Endodermal cell (in vitro differentiated cells): ENCODE measurements at regions not wholly inside any gene's neighbourhood (a gene's known extent, or its start where the extent isn't known, plus 50 kb on each side); places are given as distances from the start of the nearest gene placed in this dataset.

Experiments
- DNase-seq: peaks from one replicate; pipeline ENCODE4 v3.0.0-alpha.2; 2017
- H3K27ac ChIP-seq: 2 replicates; pipeline ENCODE4 v1.5.1; 2013; ENCODE audit warnings: mild to moderate bottlenecking, low read depth, low read length, moderate library complexity
- H3K27me3 ChIP-seq: 2 replicates; pipeline ENCODE4 v1.6.1; 2013; ENCODE audit warnings: mild to moderate bottlenecking, low read length, moderate library complexity; ENCODE audit not compliant: insufficient read depth, control insufficient read depth, poor library complexity, severe bottlenecking
- H3K36me3 ChIP-seq: 2 replicates; pipeline ENCODE4 v1.7.0; 2013; ENCODE audit warnings: mild to moderate bottlenecking, low read length, moderate library complexity; ENCODE audit not compliant: control insufficient read depth, insufficient read depth
- H3K4me1 ChIP-seq: one replicate; pipeline ENCODE4 v1.7.0; 2013; ENCODE audit warnings: low read length; ENCODE audit not compliant: control insufficient read depth, insufficient read depth
- H3K4me3 ChIP-seq: 2 replicates; pipeline ENCODE4 v1.5.1; 2013; ENCODE audit warnings: mild to moderate bottlenecking, low read length, moderate library complexity
- H3K9ac ChIP-seq: 2 replicates; pipeline ENCODE4 v1.6.1; 2013; ENCODE audit warnings: mild to moderate bottlenecking, low read length, moderate library complexity; ENCODE audit not compliant: poor library complexity, severe bottlenecking; ENCODE audit errors: extremely low read depth
- H3K9me3 ChIP-seq: 2 replicates; pipeline ENCODE4 v1.6.1; 2013; ENCODE audit warnings: mild to moderate bottlenecking, low read length, moderate library complexity; ENCODE audit not compliant: control insufficient read depth
- H3K27ac Mint-ChIP-seq: 2 replicates; pipeline ENCODE4 v1.8.0; 2020; ENCODE audit warnings: mixed read lengths
- H3K27me3 Mint-ChIP-seq: 2 replicates; pipeline ENCODE4 v1.8.0; 2021; ENCODE audit warnings: mild to moderate bottlenecking, mixed read lengths; ENCODE audit not compliant: insufficient read depth
- H3K36me3 Mint-ChIP-seq: 2 replicates; pipeline ENCODE4 v1.8.0; 2020; ENCODE audit warnings: low read depth, mixed read lengths
- H3K4me1 Mint-ChIP-seq: 2 replicates; pipeline ENCODE4 v1.8.0; 2020; ENCODE audit warnings: mixed read lengths
- H3K4me3 Mint-ChIP-seq: 2 replicates; pipeline ENCODE4 v1.8.0; 2020; ENCODE audit warnings: mild to moderate bottlenecking, moderate library complexity, mixed read lengths
- H3K9me3 Mint-ChIP-seq: 2 replicates; pipeline ENCODE4 v1.8.0; 2020; ENCODE audit warnings: mild to moderate bottlenecking, mixed read lengths
- CTCF ChIP-seq: fragments of 200-600 bp; sonication (generic); conservative IDR thresholded peaks from 2 replicates; pipeline ENCODE4 v1.5.0; 2021; ENCODE audit warnings: antibody characterized with exemption, mild to moderate bottlenecking
- WGBS, 2 experiments: methylation state at CpG; one replicate each; pipeline versions ENCODE4 v1.1.5 to v1.1.7; 2013; ENCODE audit warnings: missing lambda C conversion rate in 2 of 2, mixed read lengths in 1 of 2; ENCODE audit not compliant: insufficient coverage in 1 of 2, insufficient read length in 1 of 2; 5-methylcytosine and 5-hydroxymethylcytosine counted together

GRCh38 chr15:98203872-98204660 lies 243.6 kb downstream of the ARRDC4 start:
- Histone ChIP-seq H3K9ac (no peak overlapping the region), H3K9me3 (no peaks in the 10 kb centered on the region)

GRCh38 chr15:98207928-98208327 lies 247.4 kb downstream of the ARRDC4 start:
- H3K4me1 ChIP-seq: no peaks in the 10 kb centered on the region
- 93 to 100% methylated on average over 3 to 4 of the region's 4 CpGs for WGBS, 2 experiments
- no peak for TF ChIP-seq CTCF
- DNase-seq: no peak
- peaks cover 2% of the 10 kb centered on the region for H3K27me3 Mint-ChIP-seq
- H3K36me3 ChIP-seq: no peaks in the 10 kb centered on the region
- no peaks in the 10 kb centered on the region for H3K36me3 Mint-ChIP-seq
- no peaks in the 10 kb centered on the region for H3K27me3 ChIP-seq
- no peak overlapping the region for H3K9ac ChIP-seq
- H3K4me1 Mint-ChIP-seq: no peaks in the 10 kb centered on the region
- no peaks in the 10 kb centered on the region for H3K9me3 Mint-ChIP-seq
- no peaks in the 10 kb centered on the region for H3K9me3 ChIP-seq
- no peak overlapping the region for H3K4me3 ChIP-seq
- no peak overlapping the region for H3K27ac ChIP-seq
- H3K4me3 Mint-ChIP-seq: no peak overlapping the region
- H3K27ac Mint-ChIP-seq: no peak overlapping the region

More at GRCh38 chr15:98203872-98204660, 243.6 kb downstream of the ARRDC4 start:
- Mint-ChIP-seq H3K27me3 (peaks cover 2% of the 10 kb centered on the region), H3K27ac (no peak overlapping the region), H3K9me3 (no peaks in the 10 kb centered on the region), H3K4me3 (no peak overlapping the region), H3K4me1 (no peaks in the 10 kb centered on the region), H3K36me3 (no peaks in the 10 kb centered on the region)
- TF ChIP-seq CTCF: no peak
- 98% methylated on average over 6 of the region's 6 CpGs; no CpG with 5 or more reads in 1 of the 2 experiments for WGBS, 2 experiments
- no peaks in the 10 kb centered on the region for H3K27me3 ChIP-seq
- H3K27ac ChIP-seq: no peak overlapping the region
- no peaks in the 10 kb centered on the region for H3K4me1 ChIP-seq
- H3K36me3 ChIP-seq: no peaks in the 10 kb centered on the region
- H3K4me3 ChIP-seq: no peak overlapping the region
- no peak for DNase-seq

GRCh38 chr15:98213346-98213979 lies 253.0 kb downstream of the ARRDC4 start:
- 92 to 94% methylated on average over 3 to 6 of the region's 6 CpGs for WGBS, 2 experiments
- H3K4me1 Mint-ChIP-seq: no peaks in the 10 kb centered on the region
- Histone ChIP-seq H3K4me3 (no peak overlapping the region), H3K36me3 (no peaks in the 10 kb centered on the region), H3K9me3 (no peaks in the 10 kb centered on the region), H3K9ac (no peak overlapping the region), H3K27ac (no peak overlapping the region), H3K27me3 (no peaks in the 10 kb centered on the region), H3K4me1 (no peaks in the 10 kb centered on the region)
- TF ChIP-seq CTCF: no peak
- H3K27ac Mint-ChIP-seq: no peak overlapping the region
- DNase-seq: no peak
- no peaks in the 10 kb centered on the region for H3K36me3 Mint-ChIP-seq
- H3K27me3 Mint-ChIP-seq: peaks cover 2% of the 10 kb centered on the region
- no peak overlapping the region for H3K4me3 Mint-ChIP-seq
- no peaks in the 10 kb centered on the region for H3K9me3 Mint-ChIP-seq
